ENCODE measurements at regions not wholly inside any gene's neighbourhood (a gene's known extent, or its start where the extent isn't known, plus 50 kb on each side); places are given as distances from the start of the nearest gene placed in this dataset.

DNA sequence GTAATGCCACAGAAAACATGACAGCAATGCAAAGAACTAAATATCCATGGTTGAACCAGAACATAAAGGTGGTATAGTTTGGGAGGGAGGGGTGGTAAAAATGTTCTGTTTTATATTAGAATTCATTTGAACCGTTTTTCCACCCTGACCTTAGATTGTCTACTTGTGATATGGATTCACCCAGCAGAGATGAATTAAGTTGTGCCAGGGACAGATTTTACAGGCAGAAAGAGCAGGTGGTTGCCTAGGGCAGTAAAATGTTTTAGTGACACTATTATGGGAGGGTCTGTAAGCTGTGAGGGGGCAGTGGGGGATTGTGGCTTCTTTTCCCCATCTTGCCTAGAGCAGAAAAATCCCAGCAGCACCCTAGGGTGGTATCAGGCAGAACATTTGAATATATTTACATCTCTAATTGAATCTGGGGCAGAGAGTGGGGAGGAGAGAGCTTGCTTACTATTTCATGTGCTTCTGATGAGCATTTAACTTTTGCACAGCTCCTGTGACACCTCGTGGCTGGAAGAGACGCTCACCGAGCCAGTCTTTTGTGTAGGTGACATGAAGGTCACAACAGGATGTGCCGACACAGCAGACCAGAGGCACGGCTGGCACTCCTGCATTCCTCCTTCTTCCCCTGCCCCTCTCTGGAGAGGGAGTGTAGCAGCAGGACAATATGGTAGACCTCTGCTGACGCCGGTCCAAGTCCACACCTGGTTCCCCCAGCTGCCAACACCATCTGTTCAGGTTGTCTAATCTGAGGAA is 452.3 kb downstream of the IRS2 start:
- Histone ChIP-seq H3K4me3 (ENCODE audit: low read depth, low read length) (no peak overlapping the region), H3K4me1 (ENCODE audit: control insufficient read depth, insufficient read depth, low read length, poor library complexity, severe bottlenecking) (no peaks in the 10 kb centered on the region), H3K36me3 (ENCODE audit: control insufficient read depth, insufficient read depth, low read length) (no peaks in the 10 kb centered on the region), H3K9me3 (ENCODE audit: control insufficient read depth in 2 of 2, low read length in 2 of 2) (no peaks in the 10 kb centered on the region), H3K27ac (ENCODE audit: insufficient read depth, low read length, poor library complexity, severe bottlenecking) (no peak overlapping the region), H3K27me3 (ENCODE audit: control insufficient read depth, insufficient read depth, low read length) (no peaks in the 10 kb centered on the region)
- Mint-ChIP-seq H3K27me3 (peaks cover 4% of the 10 kb centered on the region), H3K9me3 (no peaks in the 10 kb centered on the region), H3K27ac (no peak overlapping the region), H3K4me3 (no peak overlapping the region), H3K4me1 (no peaks in the 10 kb centered on the region), H3K36me3 (no peaks in the 10 kb centered on the region)
- ATAC-seq (ENCODE audit: low read depth in 2 of 2) (no peak), DNase-seq (no peak)

DNA sequence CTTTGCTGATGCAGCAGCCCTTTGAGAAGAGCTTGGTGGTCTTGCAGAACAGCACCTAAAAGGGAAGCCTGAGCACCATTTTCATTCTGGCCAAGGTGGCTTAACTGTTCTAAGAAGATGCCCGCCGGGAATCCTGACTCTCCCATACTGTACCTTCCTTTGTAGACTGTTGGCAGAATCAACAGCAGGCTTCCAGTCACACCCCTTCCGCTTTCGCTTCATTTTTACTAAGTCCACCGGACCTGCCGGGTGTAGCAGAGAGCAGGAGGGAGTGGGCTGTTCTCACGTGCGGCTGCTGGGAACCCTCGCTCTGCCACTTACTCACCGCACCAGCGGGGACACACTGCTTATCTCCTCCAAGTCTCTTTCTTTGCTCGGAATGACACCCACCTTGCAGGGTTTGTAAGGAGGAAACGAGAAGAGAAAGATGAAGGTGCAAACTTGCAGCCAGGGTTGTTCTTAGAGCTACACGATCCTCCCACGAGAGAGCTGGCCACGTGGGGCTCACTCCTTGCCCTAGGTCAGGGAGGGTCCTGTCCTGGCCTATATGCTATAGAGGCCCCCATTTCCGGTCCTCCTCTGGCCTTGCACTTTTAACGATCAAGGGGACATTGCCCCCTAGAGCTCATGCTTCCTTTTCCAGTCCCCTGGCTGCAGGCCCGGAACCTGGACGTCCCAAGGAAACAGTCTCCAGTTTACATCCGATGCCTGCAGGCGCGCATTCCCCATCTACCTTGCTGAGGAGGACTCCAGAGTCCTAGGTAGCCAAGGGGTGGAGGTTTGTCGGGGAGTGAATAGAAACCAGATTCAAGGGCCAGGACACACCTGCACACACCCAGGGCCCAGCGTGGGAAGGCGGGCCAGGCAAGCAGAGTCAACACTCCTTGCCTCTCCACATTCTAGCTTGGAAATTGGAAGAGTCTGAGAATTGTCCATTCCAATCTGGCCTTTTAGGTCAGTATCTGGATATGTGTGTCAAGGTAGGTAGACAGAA is 453.6 kb downstream of the IRS2 start:
- H3K4me1 Mint-ChIP-seq: no peaks in the 10 kb centered on the region
- H3K9me3 ChIP-seq (ENCODE audit: control insufficient read depth in 2 of 2, low read length in 2 of 2): no peaks in the 10 kb centered on the region

DNA sequence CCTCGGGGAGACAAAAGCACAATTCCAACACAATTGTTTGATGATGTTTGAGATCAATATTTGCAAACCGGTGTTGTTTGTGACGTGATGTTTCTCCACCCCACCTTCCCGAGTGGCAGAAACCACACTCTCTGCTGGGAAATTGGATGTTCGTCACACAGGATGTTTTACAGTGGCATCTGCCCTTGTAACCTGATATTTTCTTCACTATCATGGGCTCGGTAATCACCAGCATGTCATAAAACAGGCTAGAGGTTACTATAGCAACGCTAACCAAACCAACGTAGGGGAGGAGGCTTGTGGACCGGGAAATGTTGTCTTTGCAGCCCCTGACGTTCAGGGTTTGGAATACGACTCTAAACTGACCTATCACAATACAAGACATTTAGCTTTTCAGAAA is 454.5 kb downstream of the IRS2 start:
- no peak for DNase-seq
- H3K27me3 Mint-ChIP-seq: peaks cover 4% of the 10 kb centered on the region

More for the DNA sequence above, 453.6 kb downstream of the IRS2 start:
- ATAC-seq (ENCODE audit: low read depth in 2 of 2) (no peak), DNase-seq (no peak)
- Mint-ChIP-seq H3K9me3 (no peaks in the 10 kb centered on the region), H3K4me3 (no peak overlapping the region), H3K27ac (no peak overlapping the region), H3K36me3 (no peaks in the 10 kb centered on the region), H3K27me3 (peaks cover 4% of the 10 kb centered on the region)
- H3K27me3 ChIP-seq (ENCODE audit: control insufficient read depth, insufficient read depth, low read length): no peaks in the 10 kb centered on the region
- no peak overlapping the region for H3K4me3 ChIP-seq (ENCODE audit: low read depth, low read length)
- no peaks in the 10 kb centered on the region for H3K36me3 ChIP-seq (ENCODE audit: control insufficient read depth, insufficient read depth, low read length)
- no peaks in the 10 kb centered on the region for H3K4me1 ChIP-seq (ENCODE audit: control insufficient read depth, insufficient read depth, low read length, poor library complexity, severe bottlenecking)
- H3K27ac ChIP-seq (ENCODE audit: insufficient read depth, low read length, poor library complexity, severe bottlenecking): no peak overlapping the region

DNA sequence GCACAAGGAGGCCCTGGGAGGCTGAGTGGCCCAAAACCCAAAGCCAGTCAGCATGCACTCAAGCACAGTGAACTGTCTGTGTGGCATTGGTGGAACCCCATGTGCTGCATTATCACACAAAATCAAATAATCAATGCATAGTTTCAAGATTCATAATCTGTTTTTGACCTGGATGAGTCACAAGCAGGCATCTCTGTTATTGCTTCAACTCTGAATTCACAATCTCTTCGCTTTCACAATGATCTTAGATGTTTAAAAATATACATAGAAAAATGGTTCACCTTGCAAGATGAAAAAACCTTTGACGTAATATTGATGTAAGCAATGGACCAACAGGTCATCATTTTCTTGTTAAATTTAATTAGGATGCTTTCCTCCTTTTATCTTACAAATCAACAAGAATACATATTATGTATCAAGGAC is 455.4 kb downstream of the IRS2 start:
- Mint-ChIP-seq H3K4me3 (no peak overlapping the region), H3K9me3 (no peaks in the 10 kb centered on the region), H3K27me3 (peaks cover 4% of the 10 kb centered on the region), H3K27ac (no peak overlapping the region), H3K4me1 (no peaks in the 10 kb centered on the region), H3K36me3 (no peaks in the 10 kb centered on the region)
- Histone ChIP-seq H3K9me3 (ENCODE audit: control insufficient read depth in 2 of 2, low read length in 2 of 2) (no peaks in the 10 kb centered on the region), H3K4me3 (ENCODE audit: low read depth, low read length) (no peak overlapping the region), H3K27me3 (ENCODE audit: control insufficient read depth, insufficient read depth, low read length) (no peaks in the 10 kb centered on the region), H3K4me1 (ENCODE audit: control insufficient read depth, insufficient read depth, low read length, poor library complexity, severe bottlenecking) (no peaks in the 10 kb centered on the region), H3K36me3 (ENCODE audit: control insufficient read depth, insufficient read depth, low read length) (no peaks in the 10 kb centered on the region), H3K27ac (ENCODE audit: insufficient read depth, low read length, poor library complexity, severe bottlenecking) (no peak overlapping the region)
- ATAC-seq (ENCODE audit: low read depth in 2 of 2): no peak
- DNase-seq: no peak

More for the DNA sequence above, 454.5 kb downstream of the IRS2 start:
- ATAC-seq (ENCODE audit: low read depth in 2 of 2): no peak
- Mint-ChIP-seq H3K4me1 (no peaks in the 10 kb centered on the region), H3K4me3 (no peak overlapping the region), H3K27ac (no peak overlapping the region), H3K9me3 (no peaks in the 10 kb centered on the region), H3K36me3 (no peaks in the 10 kb centered on the region)
- H3K36me3 ChIP-seq (ENCODE audit: control insufficient read depth, insufficient read depth, low read length): no peaks in the 10 kb centered on the region
- H3K9me3 ChIP-seq (ENCODE audit: control insufficient read depth in 2 of 2, low read length in 2 of 2): no peaks in the 10 kb centered on the region
- H3K27me3 ChIP-seq (ENCODE audit: control insufficient read depth, insufficient read depth, low read length): no peaks in the 10 kb centered on the region
- no peak overlapping the region for H3K4me3 ChIP-seq (ENCODE audit: low read depth, low read length)
- H3K27ac ChIP-seq (ENCODE audit: insufficient read depth, low read length, poor library complexity, severe bottlenecking): no peak overlapping the region
- H3K4me1 ChIP-seq (ENCODE audit: control insufficient read depth, insufficient read depth, low read length, poor library complexity, severe bottlenecking): no peaks in the 10 kb centered on the region

DNA sequence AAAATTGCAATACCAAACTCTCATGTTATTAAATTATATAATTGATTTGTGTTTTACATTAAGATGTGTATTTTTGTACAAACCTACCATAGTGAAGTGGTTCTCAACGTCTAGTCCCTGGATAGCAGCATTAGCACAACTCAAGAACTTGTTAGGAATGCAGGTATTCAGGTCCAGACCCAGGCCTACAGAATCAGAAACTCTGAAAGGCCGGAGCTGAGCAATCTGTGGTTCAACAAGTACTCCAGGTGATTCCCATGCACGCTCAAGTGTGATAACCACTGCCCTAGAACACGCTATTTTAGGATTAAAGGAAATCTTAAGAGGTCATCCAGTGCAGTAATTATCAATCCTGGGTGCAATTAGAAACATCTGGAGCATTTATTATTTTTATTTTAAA is 456.3 kb downstream of the IRS2 start:
- Histone ChIP-seq H3K4me1 (ENCODE audit: control insufficient read depth, insufficient read depth, low read length, poor library complexity, severe bottlenecking) (no peaks in the 10 kb centered on the region), H3K9me3 (ENCODE audit: control insufficient read depth in 2 of 2, low read length in 2 of 2) (no peaks in the 10 kb centered on the region), H3K27me3 (ENCODE audit: control insufficient read depth, insufficient read depth, low read length) (no peaks in the 10 kb centered on the region), H3K36me3 (ENCODE audit: control insufficient read depth, insufficient read depth, low read length) (no peaks in the 10 kb centered on the region), H3K4me3 (ENCODE audit: low read depth, low read length) (no peak overlapping the region), H3K27ac (ENCODE audit: insufficient read depth, low read length, poor library complexity, severe bottlenecking) (no peak overlapping the region)
- Mint-ChIP-seq H3K27me3 (peaks cover 4% of the 10 kb centered on the region), H3K27ac (no peak overlapping the region), H3K4me3 (no peak overlapping the region), H3K4me1 (no peaks in the 10 kb centered on the region), H3K9me3 (no peaks in the 10 kb centered on the region), H3K36me3 (no peaks in the 10 kb centered on the region)
- no peak for DNase-seq
- no peak for ATAC-seq (ENCODE audit: low read depth in 2 of 2)

DNA sequence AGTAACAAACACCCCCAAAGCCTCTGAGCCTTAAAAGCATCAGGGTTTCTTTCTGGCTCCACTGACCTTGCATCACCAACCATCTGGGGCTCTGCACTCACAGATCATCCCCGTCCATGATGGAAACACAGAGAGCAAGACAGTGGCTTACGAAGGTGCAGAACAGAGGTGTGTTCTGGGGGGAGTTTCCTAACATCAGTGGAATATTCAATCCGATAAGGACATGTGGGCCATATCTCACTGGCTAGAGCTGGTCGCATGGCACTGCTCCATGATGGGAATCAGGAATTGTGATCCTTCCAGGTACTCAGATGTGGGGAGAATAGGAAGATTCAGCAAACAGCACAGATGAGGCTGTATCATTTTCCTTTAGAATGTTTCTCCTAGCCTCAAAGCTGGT is 457.2 kb downstream of the IRS2 start:
- Mint-ChIP-seq H3K9me3 (no peaks in the 10 kb centered on the region), H3K4me1 (no peaks in the 10 kb centered on the region), H3K36me3 (no peaks in the 10 kb centered on the region), H3K27ac (no peak overlapping the region), H3K4me3 (no peak overlapping the region), H3K27me3 (peaks cover 4% of the 10 kb centered on the region)
- DNase-seq: no peak
- no peaks in the 10 kb centered on the region for H3K9me3 ChIP-seq (ENCODE audit: control insufficient read depth in 2 of 2, low read length in 2 of 2)
- H3K4me1 ChIP-seq (ENCODE audit: control insufficient read depth, insufficient read depth, low read length, poor library complexity, severe bottlenecking): no peaks in the 10 kb centered on the region
- H3K27ac ChIP-seq (ENCODE audit: insufficient read depth, low read length, poor library complexity, severe bottlenecking): no peak overlapping the region
- H3K4me3 ChIP-seq (ENCODE audit: low read depth, low read length): no peak overlapping the region
- H3K36me3 ChIP-seq (ENCODE audit: control insufficient read depth, insufficient read depth, low read length): no peaks in the 10 kb centered on the region
- no peaks in the 10 kb centered on the region for H3K27me3 ChIP-seq (ENCODE audit: control insufficient read depth, insufficient read depth, low read length)
- ATAC-seq (ENCODE audit: low read depth in 2 of 2): no peak

DNA sequence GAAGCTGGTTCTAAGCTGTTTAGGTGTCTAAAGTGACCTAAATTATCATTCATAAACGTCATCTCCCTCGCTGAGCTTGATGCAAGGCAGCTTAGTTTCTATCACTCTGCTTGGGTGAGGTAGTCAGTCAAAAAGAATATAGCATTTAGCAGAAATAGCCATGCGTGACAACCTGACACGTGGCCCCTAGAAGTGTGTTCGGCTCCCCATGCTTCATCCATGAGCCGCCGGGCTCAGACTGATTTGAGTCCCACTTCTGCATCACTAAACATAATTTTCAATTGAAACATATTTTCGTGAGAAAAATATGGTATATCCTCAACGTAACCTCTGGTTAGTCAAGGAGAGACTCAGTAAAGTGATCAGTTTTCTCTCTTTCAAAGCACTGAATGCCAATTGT is 459.8 kb downstream of the IRS2 start:
- Histone ChIP-seq H3K9me3 (ENCODE audit: control insufficient read depth in 2 of 2, low read length in 2 of 2) (no peaks in the 10 kb centered on the region), H3K4me1 (ENCODE audit: control insufficient read depth, insufficient read depth, low read length, poor library complexity, severe bottlenecking) (no peaks in the 10 kb centered on the region), H3K4me3 (ENCODE audit: low read depth, low read length) (no peak overlapping the region), H3K27ac (ENCODE audit: insufficient read depth, low read length, poor library complexity, severe bottlenecking) (no peak overlapping the region), H3K27me3 (ENCODE audit: control insufficient read depth, insufficient read depth, low read length) (no peaks in the 10 kb centered on the region), H3K36me3 (ENCODE audit: control insufficient read depth, insufficient read depth, low read length) (no peaks in the 10 kb centered on the region)
- no peaks in the 10 kb centered on the region for H3K27me3 Mint-ChIP-seq
- H3K4me1 Mint-ChIP-seq: no peaks in the 10 kb centered on the region
- ATAC-seq (ENCODE audit: low read depth in 2 of 2): no peak
- H3K4me3 Mint-ChIP-seq: no peak overlapping the region
- H3K9me3 Mint-ChIP-seq: peaks cover 0 to 3% (median 0%) of the 10 kb centered on the region in 7 donors
- no peak overlapping the region for H3K27ac Mint-ChIP-seq
- no peaks in the 10 kb centered on the region for H3K36me3 Mint-ChIP-seq
- no peak for DNase-seq

Measured in CD4-positive, CD25-positive, alpha-beta regulatory T cell (primary cell).